ENCODE measurements at regions not wholly inside any gene's neighbourhood (a gene's known extent, or its start where the extent isn't known, plus 50 kb on each side); places are given as distances from the start of the nearest gene placed in this dataset.

DNA sequence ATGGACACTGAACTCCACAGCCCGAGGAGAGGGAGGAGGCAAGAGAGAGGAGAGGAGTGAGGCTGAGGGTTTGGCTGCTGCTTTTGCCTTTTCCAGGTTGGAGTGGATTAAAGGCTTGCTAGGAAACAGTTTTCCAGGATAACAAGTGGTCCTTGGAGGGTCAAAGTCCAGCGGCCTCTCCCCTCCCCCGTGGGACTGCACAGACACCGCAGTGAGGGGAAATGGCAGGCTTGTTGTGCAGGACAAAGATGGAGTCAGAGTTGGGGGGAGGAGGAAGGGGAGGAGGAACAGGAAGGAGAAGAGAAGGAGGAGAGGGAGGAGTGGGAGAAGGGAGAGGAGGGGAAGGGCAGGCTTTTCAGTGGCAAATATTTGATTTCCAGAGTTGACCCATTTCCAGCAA, 245.5 kb downstream of the RBM19 start:
- TF ChIP-seq CTCF (IDR thresholded peaks at IDR 0.05; ENCODE audit: insufficient read depth, low read length): no peak
- no peak for TF ChIP-seq REST (IDR thresholded peaks at IDR 0.05; ENCODE audit: insufficient replicate concordance, low read depth)

Data from HL-60 (cell line).